Right atrium auricular region (tissue), 2 donors: ENCODE measurements at regions not wholly inside any gene's neighbourhood (a gene's known extent, or its start where the extent isn't known, plus 50 kb on each side); places are given as distances from the start of the nearest gene placed in this dataset.

ENCODE experiments used
- DNase-seq: peaks from one replicate; pipeline ENCODE4 v3.0.0-alpha.2; 2019; ENCODE audit warnings: low spot score
- H3K27ac ChIP-seq, 2 donors: fragments of 200-600 bp; sonication (generic); 1 replicate in 1 of 2; 2 replicates in 1 of 2; pipeline ENCODE4 v1.5.1; 2016 to 2019
- H3K27me3 ChIP-seq, 2 donors: fragments of 200-600 bp; sonication (generic); one replicate each; pipeline versions ENCODE4 v1.5.1 to v1.6.0; 2017 to 2019
- H3K36me3 ChIP-seq: fragments of 200-600 bp; sonication (generic); one replicate; pipeline ENCODE4 v1.5.1; 2016
- H3K4me1 ChIP-seq, 2 donors: fragments of 200-600 bp; sonication (generic); one replicate each; pipeline versions ENCODE4 v1.5.1 to v1.6.0; 2017 to 2019
- H3K4me3 ChIP-seq, 2 donors: fragments of 200-600 bp; sonication (generic); 1 replicate in 1 of 2; 2 replicates in 1 of 2; pipeline ENCODE4 v1.5.1; 2017 to 2019; ENCODE audit warnings: mild to moderate bottlenecking in 1 of 2, moderate library complexity in 1 of 2
- H3K9me3 ChIP-seq, 2 donors: fragments of 200-600 bp; sonication (generic); one replicate each; pipeline ENCODE4 v1.5.1; 2019
- TF ChIP-seq, protein P1 (sequence below), 2 donors: fragments of 200-600 bp; sonication (generic); IDR thresholded peaks; one replicate each; pipeline ENCODE4 v1.5.1; 2019; ENCODE audit warnings: antibody characterized with exemption in 2 of 2

DNA sequence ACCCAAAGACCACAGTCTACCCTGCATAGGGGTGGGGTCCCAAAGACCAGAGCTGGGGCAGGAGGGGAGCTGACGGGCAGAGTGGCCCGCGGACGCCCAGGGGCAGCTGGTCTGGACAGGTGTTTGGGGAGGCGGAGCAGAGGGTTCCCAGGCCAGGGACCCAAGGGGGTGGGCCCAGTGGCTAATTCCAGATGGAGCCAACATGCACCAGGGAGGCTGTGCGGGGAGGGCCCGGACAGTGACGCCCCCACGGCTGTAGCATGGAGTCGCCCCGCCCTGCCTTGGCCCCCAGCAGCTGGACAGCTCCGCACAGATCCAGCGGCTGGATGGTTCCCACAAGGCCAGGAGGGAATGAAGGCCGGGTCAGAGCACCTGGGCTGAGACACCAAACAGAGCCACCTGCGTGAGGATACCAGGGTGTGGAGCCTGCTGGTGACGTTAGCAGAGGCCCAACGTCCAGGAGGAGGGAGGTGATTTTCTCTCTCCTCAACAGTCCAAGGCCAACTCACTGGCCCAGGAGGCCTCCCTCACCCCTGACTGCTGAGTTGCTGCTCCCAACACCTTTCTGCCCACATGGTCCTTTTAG lies 55.3 kb upstream of the EGFL7 start:
- no peaks in the 10 kb centered on the region for H3K36me3 ChIP-seq
- H3K4me3 ChIP-seq, result no peak overlapping the region
- peaks cover 0 to 41% of the 10 kb centered on the region in 2 donors for H3K4me1 ChIP-seq
- no peak overlapping the region for H3K27ac ChIP-seq
- H3K27me3 ChIP-seq, result no peaks in the 10 kb centered on the region
- DNase-seq, result no peak
- no peaks in the 10 kb centered on the region for H3K9me3 ChIP-seq
- TF ChIP-seq, protein P1, sequence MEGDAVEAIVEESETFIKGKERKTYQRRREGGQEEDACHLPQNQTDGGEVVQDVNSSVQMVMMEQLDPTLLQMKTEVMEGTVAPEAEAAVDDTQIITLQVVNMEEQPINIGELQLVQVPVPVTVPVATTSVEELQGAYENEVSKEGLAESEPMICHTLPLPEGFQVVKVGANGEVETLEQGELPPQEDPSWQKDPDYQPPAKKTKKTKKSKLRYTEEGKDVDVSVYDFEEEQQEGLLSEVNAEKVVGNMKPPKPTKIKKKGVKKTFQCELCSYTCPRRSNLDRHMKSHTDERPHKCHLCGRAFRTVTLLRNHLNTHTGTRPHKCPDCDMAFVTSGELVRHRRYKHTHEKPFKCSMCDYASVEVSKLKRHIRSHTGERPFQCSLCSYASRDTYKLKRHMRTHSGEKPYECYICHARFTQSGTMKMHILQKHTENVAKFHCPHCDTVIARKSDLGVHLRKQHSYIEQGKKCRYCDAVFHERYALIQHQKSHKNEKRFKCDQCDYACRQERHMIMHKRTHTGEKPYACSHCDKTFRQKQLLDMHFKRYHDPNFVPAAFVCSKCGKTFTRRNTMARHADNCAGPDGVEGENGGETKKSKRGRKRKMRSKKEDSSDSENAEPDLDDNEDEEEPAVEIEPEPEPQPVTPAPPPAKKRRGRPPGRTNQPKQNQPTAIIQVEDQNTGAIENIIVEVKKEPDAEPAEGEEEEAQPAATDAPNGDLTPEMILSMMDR (IDR thresholded peaks at IDR 0.05), result no peak

DNA sequence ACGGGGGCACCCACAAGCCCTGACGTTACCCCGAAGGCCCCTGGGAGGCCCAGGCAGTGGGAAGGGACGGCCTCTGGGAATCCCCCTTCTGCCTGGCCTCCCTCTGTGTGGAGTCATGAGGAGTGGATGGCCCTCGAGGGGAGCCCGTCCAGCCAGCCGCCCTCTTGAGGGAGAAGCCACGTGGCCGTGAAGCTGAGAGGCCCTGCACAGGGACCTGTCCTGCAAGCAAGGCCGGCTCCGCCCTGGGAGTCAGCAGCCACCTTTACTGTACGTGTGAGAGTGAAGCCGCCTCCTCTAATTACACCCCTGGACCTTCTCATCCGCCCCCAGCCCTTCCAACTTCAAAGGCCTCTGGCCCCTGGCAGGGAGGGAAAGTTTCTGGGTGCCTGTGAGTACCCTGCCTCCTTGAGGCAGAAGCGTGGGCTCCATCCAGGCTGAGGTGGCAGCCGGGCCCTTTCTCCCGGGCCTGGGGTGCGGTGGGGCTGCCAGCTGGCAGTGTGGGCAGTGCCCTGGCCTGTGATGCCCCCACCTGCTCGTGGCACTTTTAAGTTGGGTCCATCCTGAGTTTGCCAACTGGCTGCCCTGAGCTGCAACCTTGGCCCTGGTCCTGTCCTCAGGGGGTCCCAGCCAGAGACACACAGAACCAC lies 55.9 kb upstream of the EGFL7 start:
- no peaks in the 10 kb centered on the region for H3K9me3 ChIP-seq
- TF ChIP-seq, protein P1 (IDR thresholded peaks at IDR 0.05), result no peak
- no peak overlapping the region for H3K27ac ChIP-seq
- no peak for DNase-seq
- H3K27me3 ChIP-seq, result no peaks in the 10 kb centered on the region
- H3K36me3 ChIP-seq, result no peaks in the 10 kb centered on the region
- peaks cover 0 to 41% of the 10 kb centered on the region in 2 donors for H3K4me1 ChIP-seq
- H3K4me3 ChIP-seq, result no peak overlapping the region

DNA sequence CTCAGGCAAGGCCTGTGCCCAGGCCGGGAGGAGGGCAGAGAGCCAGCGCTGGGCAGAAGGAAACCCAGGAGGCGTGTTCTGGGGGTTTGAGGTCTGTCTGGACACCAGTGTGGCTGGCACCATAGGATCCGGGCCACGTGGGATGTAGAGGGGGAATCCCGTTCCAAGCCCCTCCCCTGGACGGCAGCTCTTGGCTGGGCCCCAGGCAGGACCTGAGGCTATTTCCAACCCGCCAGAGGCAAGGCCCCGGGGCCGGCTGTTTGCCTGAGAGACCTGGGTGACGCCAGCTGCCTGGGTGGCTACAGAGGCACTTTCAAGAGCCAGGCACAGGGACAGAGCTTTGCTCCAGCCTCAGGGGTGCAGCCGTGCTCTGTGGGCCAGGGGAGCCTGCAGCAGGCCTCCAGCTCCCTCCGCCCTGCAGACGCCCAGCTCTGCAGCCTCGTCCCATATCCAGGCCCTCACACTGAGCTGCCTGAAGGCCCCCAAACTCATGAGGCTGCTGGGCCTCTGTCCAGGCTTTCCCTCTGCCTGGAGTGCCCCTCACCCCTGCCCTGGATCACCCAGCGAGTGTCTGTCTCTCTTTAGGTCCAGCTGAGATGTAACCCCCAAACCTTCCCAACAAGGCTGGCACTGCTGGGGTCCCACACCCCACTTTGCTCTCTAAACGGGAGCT lies 56.6 kb upstream of the EGFL7 start:
- H3K4me1 ChIP-seq, result peaks cover 0 to 41% of the 10 kb centered on the region in 2 donors
- H3K27ac ChIP-seq, result no peak overlapping the region
- no peaks in the 10 kb centered on the region for H3K9me3 ChIP-seq
- DNase-seq, result no peak
- no peaks in the 10 kb centered on the region for H3K27me3 ChIP-seq
- H3K4me3 ChIP-seq, result no peak overlapping the region
- no peaks in the 10 kb centered on the region for H3K36me3 ChIP-seq
- TF ChIP-seq, protein P1 (IDR thresholded peaks at IDR 0.05), result no peak

DNA sequence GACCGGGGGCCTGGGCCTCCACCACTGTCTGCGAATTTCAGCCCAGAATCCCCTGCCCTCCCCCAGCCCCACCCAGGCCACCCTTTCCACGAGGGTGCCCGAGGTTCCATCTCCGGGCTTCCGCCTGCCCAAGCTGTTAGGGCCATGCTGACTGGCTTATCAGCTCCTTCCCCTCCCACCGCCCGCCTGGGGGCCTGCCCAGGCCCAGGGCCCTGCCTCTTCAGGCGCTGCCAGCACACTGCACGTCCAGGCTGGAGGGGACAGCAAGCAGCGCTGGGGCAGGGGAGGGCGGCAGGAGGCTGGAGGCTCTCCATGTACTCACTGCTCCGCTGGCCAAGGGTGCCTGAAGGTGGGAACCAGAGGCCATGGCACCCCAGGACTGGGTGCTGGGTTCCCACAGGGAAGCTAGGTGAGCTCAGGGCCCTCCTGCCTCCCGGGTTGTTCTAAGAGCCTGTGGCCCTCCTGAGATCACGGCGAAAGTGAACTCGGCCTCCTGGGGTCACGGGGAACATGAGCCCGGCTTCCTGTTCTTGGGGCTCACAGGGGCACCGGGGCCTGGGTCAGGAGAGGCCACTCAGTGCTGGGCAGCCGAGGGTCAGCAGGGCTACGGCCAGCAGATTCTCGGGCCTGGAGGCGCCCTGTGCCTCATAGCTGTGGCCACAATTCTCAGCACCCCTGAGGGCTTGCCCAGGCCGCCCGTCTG lies 57.7 kb upstream of the EGFL7 start:
- DNase-seq, result no peak
- TF ChIP-seq, protein P1 (IDR thresholded peaks at IDR 0.05), result no peak
- H3K4me1 ChIP-seq, result peaks cover 0 to 44% of the 10 kb centered on the region in 2 donors

DNA sequence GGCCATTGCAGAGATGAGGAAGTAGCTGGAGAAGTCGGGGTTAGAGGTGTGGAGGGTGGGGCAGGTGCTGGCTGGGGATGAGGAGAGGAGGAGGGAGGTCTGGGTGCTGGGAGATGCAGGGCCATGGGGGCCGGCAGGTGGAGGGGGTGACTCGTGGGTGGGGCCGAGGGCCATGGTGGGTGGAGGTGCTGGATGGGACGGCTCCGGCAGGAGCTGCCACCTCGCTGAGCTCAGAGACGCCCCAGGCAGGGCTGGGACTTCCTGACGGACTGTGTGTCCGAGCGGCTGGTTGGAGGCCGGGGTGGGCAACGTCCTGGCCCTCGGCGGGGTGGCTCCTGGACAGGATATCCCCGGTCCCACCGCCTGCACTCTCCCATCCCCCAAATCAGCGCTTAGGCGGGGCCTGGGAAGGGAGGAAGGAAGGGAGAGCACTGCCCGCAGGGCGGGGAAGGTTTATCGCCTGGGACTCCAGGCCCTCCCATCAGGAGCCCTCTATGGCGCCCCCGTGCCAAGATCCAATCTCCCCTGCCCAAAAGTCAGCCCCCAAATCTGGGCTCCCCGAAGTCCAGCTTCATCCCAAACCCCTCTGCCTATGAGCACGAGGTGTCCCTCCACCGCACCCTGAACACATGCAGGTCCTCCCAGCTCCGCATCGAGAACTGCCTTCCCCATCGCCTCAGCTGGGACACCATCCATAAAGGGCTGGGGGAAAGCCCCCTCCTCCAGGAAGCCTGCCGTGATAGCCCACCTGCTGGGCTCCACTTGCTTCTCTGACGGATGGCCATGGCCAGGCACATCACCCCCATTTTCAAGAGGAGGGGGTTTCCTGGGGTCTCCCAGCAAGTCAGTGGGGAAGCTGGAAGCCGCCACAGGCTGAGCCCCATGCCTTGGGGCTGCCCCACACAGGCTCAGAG lies 58.3 kb upstream of the NOTCH1 start:
- TF ChIP-seq, protein P1 (IDR thresholded peaks at IDR 0.05), result no peak
- no peaks in the 10 kb centered on the region for H3K36me3 ChIP-seq
- no peaks in the 10 kb centered on the region for H3K9me3 ChIP-seq
- H3K27me3 ChIP-seq, result no peaks in the 10 kb centered on the region
- peak overlapping the region; percentile 18 to 29 for H3K27ac ChIP-seq
- peaks cover 0 to 52% of the 10 kb centered on the region in 2 donors for H3K4me1 ChIP-seq
- no peak for DNase-seq
- H3K4me3 ChIP-seq, result no peak overlapping the region

More for the DNA sequence above, 57.7 kb upstream of the EGFL7 start:
- Histone ChIP-seq H3K9me3 (no peaks in the 10 kb centered on the region), H3K27ac (no peak overlapping the region), H3K4me3 (no peak overlapping the region), H3K36me3 (no peaks in the 10 kb centered on the region), H3K27me3 (no peaks in the 10 kb centered on the region)
